GM21447 (cell line): ENCODE measurements at regions not wholly inside any gene's neighbourhood (a gene's known extent, or its start where the extent isn't known, plus 50 kb on each side); places are given as distances from the start of the nearest gene placed in this dataset.

ENCODE experiments used
- ATAC-seq: cut with Tn5 transposase; IDR thresholded peaks from one replicate; pipeline ENCODE4 v1.9.1; 2021; ENCODE audit not compliant: unreplicated experiment

DNA sequence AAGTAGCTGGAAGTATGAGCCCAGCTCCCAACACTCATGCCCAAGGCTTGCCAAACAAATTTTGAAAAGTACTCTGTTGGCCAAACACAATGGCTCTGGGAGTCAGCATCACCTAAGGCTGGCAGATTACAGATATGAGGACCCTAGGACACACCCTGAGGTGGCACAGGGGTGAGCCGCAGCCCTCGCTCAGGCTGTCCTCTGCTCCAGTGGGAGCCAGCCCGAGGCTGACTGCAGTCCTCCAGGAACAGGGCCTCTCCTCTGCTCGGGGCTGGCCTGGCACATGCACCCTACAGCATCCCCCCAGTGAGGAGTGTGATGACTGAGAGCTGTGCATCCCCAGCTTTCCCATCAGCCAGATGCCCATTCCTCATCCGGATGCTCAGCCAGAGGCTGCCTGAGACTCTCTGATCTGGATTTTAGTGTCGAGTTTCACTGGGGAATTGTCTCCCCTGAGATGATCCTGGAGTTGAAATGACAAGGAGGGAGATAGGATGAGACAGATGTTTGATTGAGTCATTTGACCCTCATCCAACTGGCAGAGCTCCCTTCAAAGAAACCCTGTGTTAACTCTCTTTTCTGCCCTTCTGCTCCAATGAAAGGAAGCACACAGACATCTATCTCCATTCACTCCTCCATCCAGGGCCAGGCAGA, 269.3 kb upstream of the NCKAP5 start:
- no peak for ATAC-seq

DNA sequence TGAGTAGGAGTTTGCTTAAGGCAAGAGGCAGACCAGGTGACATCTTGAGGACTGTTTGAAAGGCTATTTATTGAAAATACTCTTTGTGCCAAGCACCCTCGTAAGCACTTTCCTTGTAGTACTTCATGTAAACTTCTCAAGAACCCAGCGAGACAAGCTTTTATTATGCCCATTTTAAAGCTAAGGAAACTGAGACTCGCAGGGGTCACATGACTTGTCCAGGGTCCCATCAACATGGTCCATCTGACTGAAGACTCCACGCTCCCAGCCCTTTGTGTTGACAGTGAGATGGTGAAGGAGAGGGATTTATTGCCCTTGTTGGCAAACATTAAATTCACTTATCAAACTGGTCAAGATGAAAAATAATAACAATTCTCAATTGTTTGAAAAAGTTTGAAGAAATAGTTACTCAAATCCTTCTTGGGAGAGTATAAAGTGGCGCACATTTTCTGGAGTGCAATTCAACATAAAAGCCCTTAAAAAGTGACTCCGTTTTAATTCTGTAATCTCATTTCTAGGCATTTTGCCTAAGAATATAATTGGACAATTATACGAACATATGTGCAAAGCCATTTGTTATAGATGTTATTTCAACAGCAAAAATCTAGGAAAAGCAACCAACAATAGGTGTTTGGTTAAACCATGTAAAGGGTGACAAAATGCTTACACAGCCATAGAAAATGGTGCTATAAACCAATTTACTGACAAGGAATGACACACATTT, 270.5 kb upstream of the NCKAP5 start:
- no peak for ATAC-seq

- ATAC-seq = no peak
Observed at GRCh38 chr2:133839677-133840076, 271.4 kb upstream of the NCKAP5 start.

GRCh38 chr2:133840761-133841160, 272.5 kb upstream of the NCKAP5 start:
- no peak for ATAC-seq

- ATAC-seq = no peak
Observed at GRCh38 chr2:133841900-133842299, 273.6 kb upstream of the NCKAP5 start.

GRCh38 chr2:133842446-133842845, 274.2 kb upstream of the NCKAP5 start:
- ATAC-seq = no peak

DNA sequence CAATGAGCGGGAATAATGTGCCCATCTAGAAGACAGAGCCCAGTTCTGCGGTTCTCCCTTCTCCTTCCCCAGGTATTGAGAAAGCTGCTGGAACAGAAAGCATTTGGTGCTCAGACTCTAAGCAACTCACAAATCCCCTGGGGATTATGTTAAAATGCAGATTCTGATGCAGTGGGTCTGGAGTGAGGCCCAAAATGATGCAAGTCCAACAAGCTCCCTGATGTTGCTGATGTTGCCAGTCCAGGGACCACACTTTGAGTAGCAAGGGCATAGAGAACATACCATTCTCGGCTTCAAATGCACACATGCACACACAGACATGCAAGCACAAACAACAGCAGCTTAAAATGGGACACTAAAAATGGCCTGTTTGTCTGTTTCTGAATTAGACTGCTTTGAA, 274.8 kb upstream of the NCKAP5 start:
- no peak for ATAC-seq

DNA sequence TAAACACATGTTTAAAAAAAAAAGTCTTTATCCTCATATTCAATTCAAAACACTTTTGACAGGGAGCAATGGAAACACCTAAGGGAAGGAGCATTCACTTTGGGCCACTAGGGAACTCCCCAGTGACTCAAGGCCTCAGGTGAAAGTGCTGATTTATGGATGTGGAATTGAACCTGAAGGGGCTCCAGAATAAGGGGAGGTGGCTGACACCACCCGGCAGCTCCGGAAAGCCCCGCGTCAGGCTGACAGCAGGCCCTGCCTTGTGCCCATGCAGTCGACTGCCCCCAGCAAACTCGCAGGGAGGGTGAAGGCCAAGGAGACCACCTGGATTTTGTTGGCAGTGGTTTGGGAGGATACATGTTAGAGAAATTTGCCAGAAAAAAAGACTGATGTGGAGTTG, 275.3 kb upstream of the NCKAP5 start:
- no peak for ATAC-seq

DNA sequence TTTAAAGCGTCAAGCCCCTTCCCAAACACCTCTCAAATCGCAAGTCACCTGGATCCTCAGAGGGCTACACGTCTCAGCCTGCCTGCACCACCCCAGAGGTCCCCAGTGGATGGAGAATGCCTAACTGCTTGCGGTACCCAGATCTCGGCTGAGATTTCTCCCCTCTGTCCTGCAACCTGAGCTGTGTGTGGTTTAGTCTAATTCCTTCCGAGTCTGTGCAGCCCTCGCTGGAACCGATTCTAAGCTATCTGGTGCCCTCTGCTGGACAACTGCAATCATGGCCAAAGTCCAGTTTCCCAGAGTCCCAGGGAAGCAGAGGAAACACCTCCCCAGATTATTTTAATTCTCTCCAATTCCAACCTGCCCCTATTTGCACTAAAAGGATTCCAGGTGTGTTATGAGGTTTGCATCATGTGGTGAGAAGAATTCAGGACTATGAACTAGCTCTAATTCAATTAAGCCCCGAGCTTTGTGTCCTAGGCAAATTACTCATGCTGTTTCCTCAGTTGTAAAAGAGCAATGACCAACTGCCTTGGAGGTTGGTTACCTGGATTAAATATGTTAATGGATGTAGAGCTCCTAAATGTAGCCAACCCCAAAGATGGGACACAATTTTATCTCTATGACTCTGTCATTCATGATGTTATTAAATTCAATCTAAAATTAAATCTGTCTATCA, 276.1 kb upstream of the NCKAP5 start:
- peak; percentile 81 for ATAC-seq

- ATAC-seq = no peak
Observed at GRCh38 chr2:133846476-133846875, 278.2 kb upstream of the NCKAP5 start.

- no peak for ATAC-seq
Observed at GRCh38 chr2:133847591-133847990, 279.3 kb upstream of the NCKAP5 start.

GRCh38 chr2:133848111-133848649, 279.9 kb upstream of the NCKAP5 start:
- ATAC-seq = no peak

- no peak for ATAC-seq
Observed at GRCh38 chr2:133849341-133849740, 281.1 kb upstream of the NCKAP5 start.

DNA sequence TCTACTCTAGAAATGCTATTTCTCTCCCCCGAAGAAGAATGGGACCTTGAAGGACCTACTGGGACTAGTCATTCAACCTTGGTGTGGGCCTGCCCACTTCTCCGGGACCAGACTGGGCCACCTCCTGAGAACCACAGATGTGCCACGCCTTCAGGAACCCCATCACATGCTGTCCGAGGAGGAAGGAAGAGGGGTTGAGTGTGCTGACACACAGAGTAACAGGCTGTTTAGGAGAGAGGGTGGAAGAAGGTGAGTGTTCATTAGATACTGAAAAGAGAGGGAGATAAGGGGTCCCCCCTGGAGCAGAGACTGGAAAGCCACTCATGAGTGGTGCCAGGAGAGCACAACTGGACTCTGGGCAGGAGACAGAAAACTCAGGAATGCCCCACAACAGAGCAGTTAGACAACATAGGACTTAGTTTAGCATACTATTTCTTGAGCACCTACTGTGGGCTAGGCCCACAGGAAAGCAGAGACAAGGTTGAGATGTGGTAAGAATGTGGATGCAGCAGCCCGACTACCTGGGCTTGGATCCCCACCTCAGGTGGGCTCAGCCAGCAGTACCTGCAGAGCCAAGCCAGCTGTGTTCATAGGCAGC, 286.4 kb upstream of the NCKAP5 start:
- no peak for ATAC-seq

DNA sequence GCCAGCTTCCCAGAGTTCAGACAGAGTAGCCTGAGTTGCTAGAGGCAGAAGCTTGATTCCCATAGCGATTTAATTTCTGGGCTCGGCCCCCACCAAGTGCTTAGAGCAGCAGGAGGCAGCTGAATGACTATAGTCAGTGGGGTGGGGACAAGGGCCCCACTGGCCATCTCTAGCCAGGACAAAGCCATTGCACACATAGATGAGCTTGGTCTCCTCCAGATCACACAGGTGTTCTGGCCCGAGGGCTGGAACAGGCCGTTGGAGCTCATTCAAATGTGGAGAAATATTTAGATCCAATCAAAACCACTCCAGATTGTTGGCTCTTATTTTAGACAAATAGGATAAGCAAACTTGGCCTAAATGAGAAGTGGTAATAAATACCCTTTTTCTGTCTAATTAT, 287.3 kb upstream of the NCKAP5 start:
- ATAC-seq = no peak

DNA sequence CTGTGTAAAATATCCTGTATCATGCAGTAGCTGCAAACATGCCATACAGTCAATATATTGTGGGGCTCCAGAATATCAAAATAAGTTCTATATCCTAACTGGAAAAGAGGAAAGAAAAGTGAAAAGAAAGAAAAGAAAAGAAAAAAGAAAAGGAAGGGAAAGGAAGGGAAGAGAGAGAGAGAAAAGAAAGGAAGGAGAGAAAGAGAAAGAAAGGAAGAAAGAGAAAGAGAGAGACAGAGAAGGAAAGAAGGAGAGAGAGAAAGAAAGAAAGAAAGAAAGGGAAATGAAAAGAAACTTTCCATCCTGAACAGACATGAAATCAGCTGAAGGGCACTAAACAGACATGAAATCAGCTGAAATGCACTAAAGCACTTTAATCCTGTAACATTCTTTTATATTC, 288.4 kb upstream of the NCKAP5 start:
- no peak for ATAC-seq

DNA sequence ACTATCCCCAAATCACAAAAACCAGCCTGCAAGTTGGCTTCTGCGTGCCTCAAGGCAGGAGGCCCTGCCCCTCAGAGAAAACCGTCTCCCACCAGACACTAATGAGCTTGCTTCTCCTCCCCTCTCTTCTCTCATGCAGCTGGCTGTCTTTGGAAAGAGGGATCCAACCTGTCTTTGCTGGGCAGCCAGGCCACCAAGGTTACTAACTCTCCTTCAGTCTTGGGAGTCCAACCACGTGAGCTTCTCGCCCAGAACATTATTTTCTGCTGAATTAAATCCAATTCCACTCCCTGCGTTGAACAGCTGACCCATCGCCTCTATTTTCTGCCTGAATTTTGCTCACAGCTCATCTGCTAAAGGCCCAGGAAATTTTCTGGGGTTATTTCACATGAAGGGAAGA, 291.3 kb upstream of the NCKAP5 start:
- no peak for ATAC-seq

DNA sequence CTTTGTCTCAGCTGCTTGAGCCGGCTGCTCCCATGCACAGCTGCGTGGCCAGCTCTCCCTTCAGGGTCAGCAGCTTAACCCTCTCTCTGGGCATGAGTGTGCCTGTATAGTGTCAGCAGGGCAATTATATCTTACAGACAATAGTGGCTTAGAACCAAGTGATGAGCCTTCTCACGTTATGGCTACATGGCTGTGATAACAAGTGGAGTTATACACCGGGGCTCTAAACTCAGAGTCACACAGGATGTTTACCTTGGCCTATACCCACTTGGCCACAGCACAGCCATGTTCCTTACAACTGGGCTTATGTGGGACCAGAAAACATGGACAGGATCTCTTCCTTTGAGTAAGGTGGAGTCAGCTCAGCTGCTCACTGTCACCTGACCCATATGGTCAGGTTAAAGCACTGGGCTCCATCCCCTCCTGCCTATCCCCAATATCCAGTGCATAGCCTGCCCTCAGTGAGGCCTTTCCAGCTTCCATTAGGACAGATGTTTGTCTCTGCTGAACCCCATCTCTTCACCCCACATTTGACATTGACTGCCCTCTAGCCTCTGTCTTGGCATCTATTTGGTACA, 294.2 kb upstream of the NCKAP5 start:
- no peak for ATAC-seq

- ATAC-seq = no peak
Observed at GRCh38 chr2:133863106-133863800, 295.0 kb upstream of the NCKAP5 start.

DNA sequence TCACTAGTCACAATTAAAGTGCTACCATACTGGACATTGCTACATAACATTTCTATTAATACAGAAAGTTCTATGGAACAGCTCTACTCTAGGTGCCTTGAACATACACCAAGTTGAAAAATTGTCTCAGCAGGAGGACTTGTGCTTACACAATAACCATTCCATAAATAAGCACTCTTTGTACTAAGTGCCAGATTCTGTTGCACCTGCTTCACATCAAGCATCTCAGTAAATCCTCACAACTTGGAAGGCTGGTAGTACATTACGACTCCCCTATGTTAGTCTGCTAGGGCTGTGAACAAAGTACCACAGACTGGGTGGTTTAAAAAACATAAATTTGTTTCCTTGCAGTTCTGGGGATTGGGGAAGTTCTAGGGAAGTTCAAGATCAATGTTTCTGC, 296.9 kb upstream of the NCKAP5 start:
- ATAC-seq = no peak

DNA sequence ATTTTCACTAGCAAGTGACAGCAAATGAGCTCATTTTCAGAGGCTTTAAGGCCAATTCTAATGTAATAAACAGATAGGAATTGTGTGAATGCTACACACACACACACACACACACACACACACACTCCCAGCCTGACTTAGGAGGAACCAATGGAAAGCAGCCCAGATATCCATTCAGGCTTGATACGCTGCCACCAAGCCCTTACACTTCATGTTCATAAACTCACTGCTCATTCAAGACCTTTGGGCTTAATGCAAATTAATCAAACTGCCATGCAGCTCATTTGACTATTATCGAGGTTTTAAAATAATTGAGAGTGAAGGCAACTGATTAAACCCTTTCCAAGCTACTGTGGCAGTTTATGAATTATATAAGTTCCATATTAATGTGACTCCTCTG, 298.9 kb upstream of the NCKAP5 start:
- no peak for ATAC-seq
